HCT116 (cell line): ENCODE measurements at regions not wholly inside any gene's neighbourhood (a gene's known extent, or its start where the extent isn't known, plus 50 kb on each side); places are given as distances from the start of the nearest gene placed in this dataset.

Source experiments
- ATAC-seq: fragments of 200-7000 bp; cut with Tn5 transposase; 2 replicates; pipeline ENCODE4 v1.9.1; 2020; ENCODE audit warnings: mild to moderate bottlenecking, moderate library complexity
- BruUV-seq: library from RNA; stranded (reverse); fragments of 400-500 nt; replicated peaks from 2 replicates; lab custom pipeline; 2021; lab: Mats Ljungman, UMichigan
- CTCF ChIA-PET: fragments of 300-600 bp; sonication (Branson Sonifier 250); formaldehyde crosslinking; loops from one replicate; lab custom pipeline; 2021; ENCODE audit warnings: antibody characterized with exemption; lab: Charles Lee
- POLR2A ChIA-PET: fragments of 300-600, 350-600 bp; sonication (Branson Sonifier 250); formaldehyde crosslinking; loops from one replicate; lab custom pipeline; 2021; ENCODE audit warnings: antibody characterized with exemption; lab: Charles Lee
- RAD21 ChIA-PET, 2 experiments: fragments of 300-600 bp; sonication (Branson Sonifier 250); formaldehyde crosslinking; loops; one replicate each; lab custom pipeline; 2023; ENCODE audit warnings: low total read pairs in 2 of 2; ENCODE audit not compliant: uncharacterized antibody in 2 of 2, unreplicated experiment in 2 of 2, low non-redundant PET in 1 of 2; lab: Charles Lee
- DNase-seq: peaks from one replicate; pipeline ENCODE4 v3.0.0-alpha.2; 2010; ENCODE audit warnings: low read depth, low spot score
- H2AFZ ChIP-seq: fragments of 200-600 bp; shearing (Covaris generic), sonication (generic); 2 replicates; pipeline ENCODE4 v1.6.1; 2017; ENCODE audit warnings: low read depth, mixed run types, mixed read lengths, antibody characterized with exemption, low read length; ENCODE audit not compliant: poor library complexity, severe bottlenecking
- H3K27ac ChIP-seq: 2 replicates; pipeline ENCODE4 v1.5.1; 2012; ENCODE audit warnings: low read depth, low read length
- H3K27me3 ChIP-seq: fragments of 200-600 bp; sonication (generic); 2 replicates; pipeline ENCODE4 v1.6.1; 2016; ENCODE audit warnings: mixed run types, low read length, mixed read lengths; ENCODE audit not compliant: insufficient read depth
- H3K36me3 ChIP-seq, 2 experiments: fragments of 200-500 bp in 1 of 2; fragments of 200-600 bp in 1 of 2; sonication (Bioruptor generic) in 1 of 2; sonication (generic) in 1 of 2; 2 replicates each; pipeline versions ENCODE4 v1.5.1 to v1.6.1; 2014 to 2016; ENCODE audit warnings: low read length in 2 of 2, inconsistent platforms in 1 of 2, mixed read lengths in 1 of 2, mixed run types in 1 of 2; ENCODE audit not compliant: insufficient read depth in 2 of 2, control insufficient read depth in 1 of 2
- H3K4me1 ChIP-seq, 2 experiments: fragments of 200-600 bp in 1 of 2; sonication (generic) in 1 of 2; 2 replicates each; pipeline versions ENCODE4 v1.5.1 to v1.6.1; 2012 to 2017; ENCODE audit warnings: low read length in 2 of 2, inconsistent platforms in 1 of 2, mild to moderate bottlenecking in 1 of 2, mixed read lengths in 1 of 2, mixed run types in 1 of 2, moderate library complexity in 1 of 2; ENCODE audit not compliant: insufficient read depth in 2 of 2, control insufficient read depth in 1 of 2
- H3K4me2 ChIP-seq: fragments of 200-600 bp; sonication (generic); 2 replicates; pipeline ENCODE4 v1.6.1; 2017; ENCODE audit warnings: mixed run types, low read length, mixed read lengths
- H3K4me3 ChIP-seq, 2 experiments: fragments of 200-600 bp in 1 of 2; sonication (generic) in 1 of 2; replicated peaks in 1 of 2; 2 replicates each; pipeline ENCODE4 v1.5.1; 2011 to 2016; ENCODE audit warnings: low read length in 2 of 2, control low read depth in 1 of 2, low read depth in 1 of 2, mild to moderate bottlenecking in 1 of 2, mixed read lengths in 1 of 2, mixed run types in 1 of 2
- H3K79me2 ChIP-seq: fragments of 200-600 bp; sonication (generic); 2 replicates; pipeline ENCODE4 v1.6.1; 2017; ENCODE audit warnings: mild to moderate bottlenecking, mixed run types, low read length, moderate library complexity, mixed read lengths; ENCODE audit not compliant: insufficient read depth
- H3K9ac ChIP-seq: fragments of 200-600 bp; sonication (generic); 2 replicates; pipeline ENCODE4 v1.6.1; 2016; ENCODE audit warnings: low read length, mixed read lengths
- H3K9me2 ChIP-seq: fragments of 200-600 bp; sonication (generic), shearing (Covaris generic); 2 replicates; pipeline ENCODE4 v1.6.1; 2017; ENCODE audit warnings: mixed run types, mild to moderate bottlenecking, moderate library complexity; ENCODE audit not compliant: insufficient read depth
- H3K9me3 ChIP-seq, 2 experiments: fragments of 200-500 bp in 1 of 2; fragments of 200-600 bp in 1 of 2; sonication (Bioruptor generic) in 1 of 2; sonication (generic) in 1 of 2; 2 replicates each; pipeline ENCODE4 v1.6.1; 2014 to 2017; ENCODE audit warnings: low read length in 2 of 2, mixed read lengths in 2 of 2, inconsistent platforms in 1 of 2, low read depth in 1 of 2, mild to moderate bottlenecking in 1 of 2, mixed run types in 1 of 2, moderate library complexity in 1 of 2; ENCODE audit not compliant: control insufficient read depth in 1 of 2, insufficient read depth in 1 of 2
- H4K20me1 ChIP-seq: fragments of 200-600 bp; sonication (generic), shearing (Covaris generic); 2 replicates; pipeline ENCODE4 v1.6.1; 2017; ENCODE audit warnings: mixed run types, mild to moderate bottlenecking, moderate library complexity; ENCODE audit not compliant: insufficient read depth
- CBX3 ChIP-seq: IDR thresholded peaks from 2 replicates; pipeline ENCODE4 v1.6.1; 2012; ENCODE audit warnings: low read depth
- CEBPB ChIP-seq: IDR thresholded peaks from 2 replicates; pipeline ENCODE4 v1.6.1; 2012; ENCODE audit warnings: low read depth
- CTCF ChIP-seq, 3 experiments: fragments of 200-600 bp in 1 of 3; sonication (generic) in 1 of 3; IDR thresholded peaks in 2 of 3; conservative IDR thresholded peaks in 1 of 3; 2 replicates each; pipeline ENCODE4 v1.5.1; 2012 to 2017; ENCODE audit warnings: low read depth in 2 of 3, low read length in 2 of 3, antibody characterized with exemption in 1 of 3, borderline replicate concordance in 1 of 3, control low read depth in 1 of 3, mild to moderate bottlenecking in 1 of 3, mixed read lengths in 1 of 3, mixed run types in 1 of 3, moderate library complexity in 1 of 3; ENCODE audit not compliant: insufficient read depth in 1 of 3
- EGR1 ChIP-seq: IDR thresholded peaks from 2 replicates; pipeline ENCODE4 v1.6.1; 2012; ENCODE audit warnings: low read depth
- EZH2phosphoT487 ChIP-seq: fragments of 200-600 bp; IDR thresholded peaks from 2 replicates; pipeline ENCODE4 v1.6.1; 2018; ENCODE audit warnings: antibody characterized with exemption, borderline replicate concordance
- JUND ChIP-seq: IDR thresholded peaks from 2 replicates; pipeline ENCODE4 v1.6.1; 2012
- POLR2AphosphoS5 ChIP-seq: IDR thresholded peaks from 2 replicates; pipeline ENCODE4 v1.6.1; 2011; ENCODE audit warnings: mild to moderate bottlenecking, low read depth, low read length, moderate library complexity
- RAD21 ChIP-seq: IDR thresholded peaks from 2 replicates; pipeline ENCODE4 v1.6.1; 2012; ENCODE audit warnings: low read depth, mild to moderate bottlenecking
- REST ChIP-seq: IDR thresholded peaks from 2 replicates; pipeline ENCODE4 v1.6.1; 2012; ENCODE audit warnings: low read depth
- SIN3A ChIP-seq: IDR thresholded peaks from 2 replicates; pipeline ENCODE4 v1.6.1; 2012; ENCODE audit warnings: low read depth
- SP1 ChIP-seq: IDR thresholded peaks from 2 replicates; pipeline ENCODE4 v1.6.1; 2012; ENCODE audit warnings: low read depth
- SRF ChIP-seq: IDR thresholded peaks from 2 replicates; pipeline ENCODE4 v1.6.1; 2012; ENCODE audit warnings: low read depth
- TCF7L2 ChIP-seq: IDR thresholded peaks from 2 replicates; pipeline ENCODE4 v1.7.0; 2011; ENCODE audit warnings: borderline replicate concordance, inconsistent platforms; ENCODE audit not compliant: insufficient read depth, insufficient read length; ENCODE audit errors: extremely low read depth
- ZFX ChIP-seq: fragments of 450-650 bp; IDR thresholded peaks from 2 replicates; pipeline ENCODE4 v1.6.1; 2017
- intact Hi-C: fragments of 100-400 bp; cut with micrococcal nuclease; formaldehyde crosslinking; loops from 2 replicates; pipeline ENCODE4 v1.10.0; 2022
- TF ChIP-seq, protein P1 (sequence below): IDR thresholded peaks from 2 replicates; pipeline ENCODE4 v1.6.1; 2011; ENCODE audit warnings: mild to moderate bottlenecking, low read length, moderate library complexity; ENCODE audit not compliant: insufficient replicate concordance; ENCODE audit errors: extremely low read depth
- TF ChIP-seq, protein P2 (sequence below): IDR thresholded peaks from 2 replicates; pipeline ENCODE4 v1.6.1; 2012

DNA sequence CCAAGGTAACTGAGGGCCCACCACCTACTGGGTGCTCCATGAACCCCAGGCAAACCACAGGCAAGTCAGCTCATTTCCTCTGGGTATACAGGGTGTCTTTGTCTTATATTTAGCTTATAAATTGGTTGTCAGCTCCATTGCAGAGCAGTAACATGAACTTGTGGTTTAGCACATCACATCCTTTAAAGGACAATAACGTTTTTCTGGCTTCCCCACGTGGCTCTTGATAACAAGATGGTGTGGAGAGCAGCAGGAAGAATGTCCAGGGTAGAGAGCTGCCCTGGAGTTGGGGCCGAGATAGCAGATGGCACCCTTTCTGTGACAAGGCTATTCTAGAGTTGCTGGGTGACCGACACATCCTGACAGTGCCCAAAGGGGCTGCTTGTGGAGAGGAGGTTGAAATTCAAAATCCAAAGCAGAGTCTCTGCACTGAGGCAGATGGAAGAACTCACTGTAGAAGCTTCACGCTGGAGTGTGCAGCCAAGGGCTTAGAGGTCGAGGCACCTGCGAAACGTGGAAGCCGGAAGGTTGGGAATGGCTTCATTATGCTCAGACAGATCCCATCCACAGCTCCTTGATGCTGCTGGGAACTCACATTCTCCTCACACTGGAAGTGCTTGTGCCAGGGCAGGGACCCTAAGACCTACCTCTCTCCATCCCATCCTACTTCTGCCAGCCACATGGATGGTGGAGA is 133.0 kb upstream of the FRY start (continued):
- TF ChIP-seq, protein P1, sequence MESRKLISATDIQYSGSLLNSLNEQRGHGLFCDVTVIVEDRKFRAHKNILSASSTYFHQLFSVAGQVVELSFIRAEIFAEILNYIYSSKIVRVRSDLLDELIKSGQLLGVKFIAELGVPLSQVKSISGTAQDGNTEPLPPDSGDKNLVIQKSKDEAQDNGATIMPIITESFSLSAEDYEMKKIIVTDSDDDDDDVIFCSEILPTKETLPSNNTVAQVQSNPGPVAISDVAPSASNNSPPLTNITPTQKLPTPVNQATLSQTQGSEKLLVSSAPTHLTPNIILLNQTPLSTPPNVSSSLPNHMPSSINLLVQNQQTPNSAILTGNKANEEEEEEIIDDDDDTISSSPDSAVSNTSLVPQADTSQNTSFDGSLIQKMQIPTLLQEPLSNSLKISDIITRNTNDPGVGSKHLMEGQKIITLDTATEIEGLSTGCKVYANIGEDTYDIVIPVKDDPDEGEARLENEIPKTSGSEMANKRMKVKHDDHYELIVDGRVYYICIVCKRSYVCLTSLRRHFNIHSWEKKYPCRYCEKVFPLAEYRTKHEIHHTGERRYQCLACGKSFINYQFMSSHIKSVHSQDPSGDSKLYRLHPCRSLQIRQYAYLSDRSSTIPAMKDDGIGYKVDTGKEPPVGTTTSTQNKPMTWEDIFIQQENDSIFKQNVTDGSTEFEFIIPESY: no peak
- no peak for TF ChIP-seq SIN3A
- TF ChIP-seq TCF7L2: no peak
- TF ChIP-seq JUND: no peak
- TF ChIP-seq CBX3: no peak
- TF ChIP-seq, protein P2, sequence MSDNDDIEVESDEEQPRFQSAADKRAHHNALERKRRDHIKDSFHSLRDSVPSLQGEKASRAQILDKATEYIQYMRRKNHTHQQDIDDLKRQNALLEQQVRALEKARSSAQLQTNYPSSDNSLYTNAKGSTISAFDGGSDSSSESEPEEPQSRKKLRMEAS: no peak

- Histone ChIP-seq H3K79me2 (no peaks in the 10 kb centered on the region), H3K27me3 (no peaks in the 10 kb centered on the region), H3K36me3 (no peaks in the 10 kb centered on the region), H3K4me2 (no peak overlapping the region), H2AFZ (no peak overlapping the region), H3K4me3 (no peak overlapping the region), H3K27ac (no peak overlapping the region), H4K20me1 (no peaks in the 10 kb centered on the region), H3K9ac (no peak overlapping the region), H3K4me1 (no peaks in the 10 kb centered on the region), H3K9me3 (no peaks in the 10 kb centered on the region), H3K9me2 (no peaks in the 10 kb centered on the region)
- intact Hi-C loops: no loop called here
- ATAC-seq: no peak
- ChIA-PET RAD21 (no interaction called here), CTCF (interaction anchor here (2.0 kb wide), 1 partner anchor 8 kb away, joined by 10 read pairs; no protein-coding TSS in a partner anchor), POLR2A (no interaction called here)
- no peak for DNase-seq
- TF ChIP-seq SP1 (no peak), REST (no peak), ZFX (no peak), CEBPB (no peak), POLR2AphosphoS5 (no peak), JUND (no peak), EGR1 (no peak), EZH2phosphoT487 (no peak), RAD21 (no peak), SRF (no peak), CTCF (IDR thresholded peaks at IDR 0.05 in 2 of 3, conservative IDR thresholded peaks at IDR 0.05 in 1 of 3; ENCODE audit: borderline replicate concordance in 1 of 3, insufficient read depth in 1 of 3, low read depth in 2 of 3, low read length in 2 of 3) (no peak)
- TF ChIP-seq, protein P2: no peak
- BruUV-seq: no TSS peak
Measured at GRCh38 chr13:31901985-31902384, 129.6 kb upstream of the FRY start.
